ENCODE measurements at regions not wholly inside any gene's neighbourhood (a gene's known extent, or its start where the extent isn't known, plus 50 kb on each side); places are given as distances from the start of the nearest gene placed in this dataset.

DNA sequence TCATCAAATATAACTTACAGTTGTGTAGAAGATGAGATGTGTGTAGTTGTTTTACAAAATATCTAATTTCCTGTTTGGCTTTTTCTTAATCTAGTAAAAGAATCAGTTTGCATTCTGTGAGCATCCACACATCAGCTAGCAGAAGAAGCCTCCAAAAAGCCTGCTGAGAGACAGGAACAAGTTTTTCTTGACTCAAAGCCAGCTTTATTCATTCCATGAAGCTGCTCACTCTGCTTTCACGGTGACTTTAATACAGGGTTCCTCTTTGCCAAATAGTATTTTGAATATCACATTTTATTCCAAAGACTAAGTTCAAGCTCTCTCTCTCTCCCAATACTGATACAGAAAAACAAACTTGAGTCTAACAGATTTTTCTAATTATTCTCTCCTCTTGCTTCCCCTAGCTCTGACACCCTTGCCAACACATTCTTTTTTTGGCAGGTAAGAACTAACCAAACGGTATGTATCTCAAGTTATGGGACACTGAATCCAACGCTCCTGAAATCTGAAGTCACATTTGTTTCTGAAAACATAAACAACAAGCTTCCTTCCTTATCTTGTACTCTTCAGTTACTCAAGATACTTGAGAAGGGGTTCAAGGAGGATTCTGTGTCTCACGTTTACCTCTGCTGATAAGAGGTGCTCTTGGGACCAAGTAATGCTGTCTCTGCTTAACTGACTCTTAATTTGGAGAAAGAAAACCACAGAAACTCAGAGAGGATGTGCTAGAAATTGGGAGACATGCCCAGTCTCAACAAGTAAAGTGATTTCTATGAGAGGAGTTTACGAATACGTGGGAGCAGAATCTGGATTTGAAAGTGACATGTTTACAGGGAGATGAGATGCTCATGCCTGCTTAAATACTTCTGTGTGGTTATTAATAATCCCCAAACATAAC, 184.2 kb upstream of the SPTLC3 start:
- TF ChIP-seq, protein P1, sequence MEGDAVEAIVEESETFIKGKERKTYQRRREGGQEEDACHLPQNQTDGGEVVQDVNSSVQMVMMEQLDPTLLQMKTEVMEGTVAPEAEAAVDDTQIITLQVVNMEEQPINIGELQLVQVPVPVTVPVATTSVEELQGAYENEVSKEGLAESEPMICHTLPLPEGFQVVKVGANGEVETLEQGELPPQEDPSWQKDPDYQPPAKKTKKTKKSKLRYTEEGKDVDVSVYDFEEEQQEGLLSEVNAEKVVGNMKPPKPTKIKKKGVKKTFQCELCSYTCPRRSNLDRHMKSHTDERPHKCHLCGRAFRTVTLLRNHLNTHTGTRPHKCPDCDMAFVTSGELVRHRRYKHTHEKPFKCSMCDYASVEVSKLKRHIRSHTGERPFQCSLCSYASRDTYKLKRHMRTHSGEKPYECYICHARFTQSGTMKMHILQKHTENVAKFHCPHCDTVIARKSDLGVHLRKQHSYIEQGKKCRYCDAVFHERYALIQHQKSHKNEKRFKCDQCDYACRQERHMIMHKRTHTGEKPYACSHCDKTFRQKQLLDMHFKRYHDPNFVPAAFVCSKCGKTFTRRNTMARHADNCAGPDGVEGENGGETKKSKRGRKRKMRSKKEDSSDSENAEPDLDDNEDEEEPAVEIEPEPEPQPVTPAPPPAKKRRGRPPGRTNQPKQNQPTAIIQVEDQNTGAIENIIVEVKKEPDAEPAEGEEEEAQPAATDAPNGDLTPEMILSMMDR (IDR thresholded peaks at IDR 0.05; ENCODE audit: insufficient read depth, low read length, poor library complexity, severe bottlenecking): no peak
- TF ChIP-seq EZH2phosphoT487 (conservative IDR thresholded peaks at IDR 0.05; ENCODE audit: low read length): no peak
